GM18861 (cell line): ENCODE measurements at regions not wholly inside any gene's neighbourhood (a gene's known extent, or its start where the extent isn't known, plus 50 kb on each side); places are given as distances from the start of the nearest gene placed in this dataset.

Experiments used
- ATAC-seq: cut with Tn5 transposase; IDR thresholded peaks from one replicate; pipeline ENCODE4 v1.9.1; 2021; ENCODE audit not compliant: unreplicated experiment

DNA sequence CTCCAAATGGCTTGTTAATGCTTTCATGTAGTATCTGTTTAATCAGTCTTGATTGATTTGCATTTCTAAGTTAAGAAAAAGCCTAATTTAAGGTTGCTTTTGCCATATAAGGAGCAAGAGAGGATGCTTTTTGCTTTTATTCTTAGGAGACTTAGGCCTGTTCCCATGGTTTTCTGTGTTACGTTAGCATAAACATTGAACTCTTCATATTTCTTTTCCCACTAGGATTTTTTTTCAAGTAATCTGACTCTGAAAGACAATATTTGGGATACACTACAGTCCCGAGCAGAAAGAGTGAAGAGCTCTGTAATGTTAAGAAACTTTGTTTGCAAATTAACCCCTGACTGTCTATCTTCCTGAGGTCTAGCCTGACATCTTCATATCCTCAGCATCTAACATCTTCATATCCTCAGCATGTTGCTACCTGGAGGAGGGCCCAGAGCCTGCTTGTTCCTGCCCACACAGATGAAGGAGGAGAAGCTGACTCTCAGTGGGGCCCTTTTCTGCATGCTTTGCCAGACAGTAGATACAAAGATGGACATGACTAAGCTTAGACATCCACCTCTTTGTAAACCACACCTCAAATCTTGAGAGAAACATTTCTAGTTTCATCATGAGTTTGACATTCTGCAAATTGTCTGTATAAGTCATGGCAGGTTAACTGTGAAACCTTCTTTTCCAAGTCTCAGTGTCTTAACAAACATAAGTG lies 86.2 kb upstream of the COL6A5 start:
- no peak for ATAC-seq

DNA sequence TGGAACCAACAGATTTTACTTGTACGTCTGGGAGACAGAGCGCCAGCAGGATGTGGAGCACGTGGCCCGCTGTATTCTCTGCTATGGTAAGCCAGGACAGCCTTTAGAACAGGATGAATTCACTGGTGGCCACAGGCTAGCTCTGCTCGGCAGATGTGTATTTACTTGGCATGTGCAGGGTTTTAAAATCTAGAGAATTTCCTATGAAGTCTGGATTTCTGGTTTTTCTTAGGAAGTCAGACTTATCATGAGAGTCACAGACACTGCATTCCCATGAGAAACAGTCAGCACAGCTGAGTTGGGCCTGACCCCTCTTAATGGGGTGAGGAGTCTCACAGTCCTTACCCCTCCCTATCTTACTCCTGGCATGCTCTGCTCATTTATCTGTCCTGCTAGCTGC lies 84.6 kb upstream of the COL6A5 start:
- no peak for ATAC-seq

GRCh38 chr3:130263708-130264107 lies 81.8 kb upstream of the COL6A5 start:
- ATAC-seq: no peak

DNA sequence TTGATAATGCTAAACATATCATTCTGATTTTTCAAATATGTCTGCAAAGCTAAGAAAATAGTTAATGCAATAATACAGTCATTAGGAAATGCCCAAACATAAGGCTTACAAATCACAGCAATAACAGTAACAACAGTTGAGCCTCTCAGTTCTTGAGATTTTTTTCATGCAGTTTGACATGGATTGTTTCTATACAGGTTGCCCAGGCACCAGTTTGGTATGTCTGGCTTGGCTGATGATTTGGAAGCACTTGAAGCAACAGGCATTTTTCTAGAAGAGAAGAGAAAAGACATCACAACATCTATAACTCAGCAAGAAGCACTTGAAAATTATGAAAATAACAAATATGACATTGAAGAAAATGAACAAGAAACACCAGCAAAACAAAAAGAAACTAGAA lies 78.7 kb upstream of the COL6A5 start:
- no peak for ATAC-seq

DNA sequence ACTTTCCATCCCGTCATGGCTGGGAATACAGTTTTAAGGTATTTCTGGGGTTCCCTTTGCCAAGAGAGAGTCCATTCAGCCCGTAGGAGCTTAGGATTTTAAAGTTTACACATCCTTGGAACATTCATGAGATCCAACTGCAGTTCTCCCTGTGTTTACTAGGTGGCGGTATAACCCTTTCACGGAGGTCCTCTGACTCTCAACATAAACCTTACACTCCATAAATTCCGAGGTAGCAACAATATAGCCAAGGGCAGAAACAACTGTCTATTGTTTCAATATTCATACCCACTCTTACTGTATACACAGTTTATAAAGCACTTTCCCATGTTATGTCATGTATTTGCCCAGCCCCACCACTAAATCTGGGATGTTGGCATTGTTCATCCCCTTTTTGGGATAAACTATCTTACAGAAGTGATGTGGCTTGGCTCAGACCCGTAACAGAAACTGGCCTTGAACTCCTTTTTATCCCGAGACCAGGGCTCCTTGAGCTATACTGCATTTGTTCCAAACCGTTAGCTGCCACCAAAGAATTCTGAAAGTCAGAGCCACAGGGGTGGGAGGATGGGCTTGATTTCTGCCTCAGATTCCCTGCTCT lies 69.2 kb upstream of the COL6A5 start:
- peak; percentile 60 for ATAC-seq

- no peak for ATAC-seq
Measured at GRCh38 chr3:130288670-130289069, 56.8 kb upstream of the COL6A5 start.

GRCh38 chr3:130291148-130291547 lies 54.3 kb upstream of the COL6A5 start:
- ATAC-seq: no peak

DNA sequence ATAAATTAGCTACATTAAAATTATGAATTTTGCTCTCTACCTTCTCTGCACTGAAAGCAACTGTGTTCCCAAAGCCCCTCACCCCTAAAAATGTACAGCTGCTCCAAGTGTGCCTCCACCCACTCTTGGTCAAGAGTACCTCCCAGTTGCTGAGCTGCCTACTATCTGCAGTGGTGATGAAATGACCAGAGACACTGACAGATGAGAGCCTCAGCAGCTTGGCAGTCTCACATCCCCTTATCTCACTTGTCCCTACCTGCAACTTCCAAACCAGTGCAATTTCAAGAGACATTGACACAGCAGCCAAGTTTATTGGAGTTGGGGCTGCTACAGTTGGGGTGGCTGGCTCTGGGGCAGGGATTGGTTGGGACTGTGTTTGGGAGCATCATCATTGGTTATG lies 52.2 kb upstream of the COL6A5 start:
- ATAC-seq: no peak
